ENCODE measurements at regions not wholly inside any gene's neighbourhood (a gene's known extent, or its start where the extent isn't known, plus 50 kb on each side); places are given as distances from the start of the nearest gene placed in this dataset.

- Histone ChIP-seq H3K27me3 (ENCODE audit: control insufficient read depth, insufficient read depth, low read length) (no peaks in the 10 kb centered on the region), H3K36me3 (ENCODE audit: control insufficient read depth, insufficient read depth, low read length) (no peaks in the 10 kb centered on the region), H3K4me3 (ENCODE audit: low read depth, low read length) (no peak overlapping the region), H3K9me3 (ENCODE audit: control insufficient read depth, insufficient read depth, low read depth, low read length) (0 out of 2 replicates have a peak, but pooled peaks cover 6% of the 10 kb centered on the region), H3K9ac (ENCODE audit: low read length) (no peak overlapping the region), H3K27ac (ENCODE audit: low read depth, low read length) (no peak overlapping the region), H3K4me1 (ENCODE audit: control insufficient read depth, insufficient read depth, low read length) (no peaks in the 10 kb centered on the region)
These were observed 377.2 kb downstream of the SUCLA2 start for GRCh38 chr13:47623862-47624261.

GRCh38 chr13:47621931-47622330 lies 379.1 kb downstream of the SUCLA2 start:
- Histone ChIP-seq H3K36me3 (ENCODE audit: control insufficient read depth, insufficient read depth, low read length) (no peaks in the 10 kb centered on the region), H3K9me3 (ENCODE audit: control insufficient read depth, insufficient read depth, low read depth, low read length) (peaks cover 17% of the 10 kb centered on the region), H3K27ac (ENCODE audit: low read depth, low read length) (no peak overlapping the region), H3K9ac (ENCODE audit: low read length) (no peak overlapping the region), H3K4me1 (ENCODE audit: control insufficient read depth, insufficient read depth, low read length) (no peaks in the 10 kb centered on the region), H3K4me3 (ENCODE audit: low read depth, low read length) (no peak overlapping the region), H3K27me3 (ENCODE audit: control insufficient read depth, insufficient read depth, low read length) (no peaks in the 10 kb centered on the region)

DNA sequence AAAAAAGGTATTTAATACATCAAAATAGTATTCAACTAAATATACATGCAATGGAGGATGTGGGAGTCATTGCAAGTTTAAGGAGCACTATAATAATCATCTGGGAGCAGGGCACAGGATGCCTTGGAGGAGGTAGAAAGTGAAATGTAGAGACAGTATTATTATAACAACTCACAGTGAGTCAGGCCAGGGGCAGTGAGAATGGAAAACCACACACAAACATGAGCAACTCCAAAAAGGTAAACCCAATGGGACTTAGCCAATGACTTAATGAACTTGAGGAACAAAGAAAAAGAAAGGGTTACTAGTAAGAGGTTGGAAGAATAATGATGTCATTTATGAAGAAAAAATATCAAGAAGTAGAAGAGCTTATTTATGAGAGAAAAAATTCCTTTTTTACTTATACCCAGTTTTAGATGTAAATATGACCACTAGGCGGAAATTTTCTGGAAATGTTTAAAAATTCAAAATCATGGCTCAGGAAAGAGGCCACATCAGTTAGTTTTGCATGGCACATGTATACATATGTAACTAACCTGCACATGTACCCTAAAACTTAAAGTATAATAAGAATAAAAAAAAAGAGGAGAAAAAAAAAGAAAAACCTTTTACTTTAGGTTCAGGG lies 389.3 kb downstream of the SUCLA2 start:
- Histone ChIP-seq H3K27me3 (ENCODE audit: control insufficient read depth, insufficient read depth, low read length) (no peaks in the 10 kb centered on the region), H3K9me3 (ENCODE audit: control insufficient read depth, insufficient read depth, low read depth, low read length) (no peaks in the 10 kb centered on the region), H3K27ac (ENCODE audit: low read depth, low read length) (no peak overlapping the region), H3K4me3 (ENCODE audit: low read depth, low read length) (no peak overlapping the region), H3K36me3 (ENCODE audit: control insufficient read depth, insufficient read depth, low read length) (no peaks in the 10 kb centered on the region), H3K9ac (ENCODE audit: low read length) (no peak overlapping the region), H3K4me1 (ENCODE audit: control insufficient read depth, insufficient read depth, low read length) (no peaks in the 10 kb centered on the region)

DNA sequence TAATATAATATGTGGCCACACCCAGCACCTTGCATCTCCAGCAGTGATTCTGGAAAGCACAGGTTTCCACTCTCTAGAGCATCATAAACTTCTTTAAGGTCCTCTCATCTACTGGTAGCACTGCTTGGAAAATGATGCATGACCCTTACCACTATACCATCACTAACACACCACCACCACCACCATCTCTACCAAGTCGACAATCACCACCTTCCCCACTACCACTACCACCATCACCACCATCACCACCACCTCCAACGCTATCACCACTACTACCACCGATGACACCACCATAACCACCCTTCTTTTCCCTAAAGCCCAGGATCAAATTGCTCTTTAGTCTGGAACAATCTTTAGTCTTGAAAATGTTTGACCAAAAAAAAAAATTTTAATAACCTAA lies 390.4 kb downstream of the SUCLA2 start:
- no peaks in the 10 kb centered on the region for H3K9me3 ChIP-seq (ENCODE audit: control insufficient read depth, insufficient read depth, low read depth, low read length)
- H3K4me1 ChIP-seq (ENCODE audit: control insufficient read depth, insufficient read depth, low read length): no peaks in the 10 kb centered on the region
- H3K9ac ChIP-seq (ENCODE audit: low read length): no peak overlapping the region
- no peaks in the 10 kb centered on the region for H3K36me3 ChIP-seq (ENCODE audit: control insufficient read depth, insufficient read depth, low read length)
- no peak overlapping the region for H3K27ac ChIP-seq (ENCODE audit: low read depth, low read length)
- H3K27me3 ChIP-seq (ENCODE audit: control insufficient read depth, insufficient read depth, low read length): no peaks in the 10 kb centered on the region
- no peak overlapping the region for H3K4me3 ChIP-seq (ENCODE audit: low read depth, low read length)

- H3K9me3 ChIP-seq (ENCODE audit: control insufficient read depth, insufficient read depth, low read depth, low read length): no peaks in the 10 kb centered on the region
- no peak overlapping the region for H3K9ac ChIP-seq (ENCODE audit: low read length)
- no peak overlapping the region for H3K4me3 ChIP-seq (ENCODE audit: low read depth, low read length)
- H3K36me3 ChIP-seq (ENCODE audit: control insufficient read depth, insufficient read depth, low read length): no peaks in the 10 kb centered on the region
- no peaks in the 10 kb centered on the region for H3K27me3 ChIP-seq (ENCODE audit: control insufficient read depth, insufficient read depth, low read length)
- H3K27ac ChIP-seq (ENCODE audit: low read depth, low read length): no peak overlapping the region
- no peaks in the 10 kb centered on the region for H3K4me1 ChIP-seq (ENCODE audit: control insufficient read depth, insufficient read depth, low read length)
These were observed 397.7 kb downstream of the SUCLA2 start for GRCh38 chr13:47603365-47603764.

GRCh38 chr13:47598340-47598911 lies 402.6 kb downstream of the SUCLA2 start:
- H3K27ac ChIP-seq (ENCODE audit: low read depth, low read length): no peak overlapping the region
- H3K4me1 ChIP-seq (ENCODE audit: control insufficient read depth, insufficient read depth, low read length): no peaks in the 10 kb centered on the region
- H3K9ac ChIP-seq (ENCODE audit: low read length): no peak overlapping the region
- H3K36me3 ChIP-seq (ENCODE audit: control insufficient read depth, insufficient read depth, low read length): no peaks in the 10 kb centered on the region
- no peak overlapping the region for H3K4me3 ChIP-seq (ENCODE audit: low read depth, low read length)
- peaks cover 9% of the 10 kb centered on the region; the same call in 1 of the 2 replicates for H3K9me3 ChIP-seq (ENCODE audit: control insufficient read depth, insufficient read depth, low read depth, low read length)
- H3K27me3 ChIP-seq (ENCODE audit: control insufficient read depth, insufficient read depth, low read length): no peaks in the 10 kb centered on the region

DNA sequence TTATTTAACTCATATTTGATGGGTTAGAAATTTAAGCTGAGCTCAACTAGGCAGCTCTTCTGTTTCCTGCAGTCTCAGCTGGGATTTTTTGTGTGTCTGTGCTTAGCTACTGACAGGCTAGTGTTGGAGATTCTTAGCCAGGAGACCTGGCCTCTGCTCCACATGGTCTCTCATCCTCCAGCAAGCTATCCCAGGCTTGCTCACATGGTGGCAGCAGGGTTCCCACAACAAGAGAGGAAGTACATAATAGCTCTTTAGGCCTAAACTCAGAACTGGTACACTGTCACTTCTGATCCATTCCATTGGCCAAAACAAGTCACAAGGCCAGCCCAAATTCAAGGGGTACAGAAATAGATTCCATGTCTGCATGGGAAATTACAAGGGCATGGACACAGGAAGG lies 406.2 kb downstream of the SUCLA2 start:
- Histone ChIP-seq H3K9me3 (ENCODE audit: control insufficient read depth, insufficient read depth, low read depth, low read length) (peaks cover 13% of the 10 kb centered on the region), H3K27ac (ENCODE audit: low read depth, low read length) (no peak overlapping the region), H3K9ac (ENCODE audit: low read length) (no peak overlapping the region), H3K4me3 (ENCODE audit: low read depth, low read length) (no peak overlapping the region), H3K4me1 (ENCODE audit: control insufficient read depth, insufficient read depth, low read length) (no peaks in the 10 kb centered on the region), H3K36me3 (ENCODE audit: control insufficient read depth, insufficient read depth, low read length) (no peaks in the 10 kb centered on the region), H3K27me3 (ENCODE audit: control insufficient read depth, insufficient read depth, low read length) (no peaks in the 10 kb centered on the region)

- Histone ChIP-seq H3K27me3 (ENCODE audit: control insufficient read depth, insufficient read depth, low read length) (no peaks in the 10 kb centered on the region), H3K4me1 (ENCODE audit: control insufficient read depth, insufficient read depth, low read length) (no peaks in the 10 kb centered on the region), H3K36me3 (ENCODE audit: control insufficient read depth, insufficient read depth, low read length) (no peaks in the 10 kb centered on the region), H3K9me3 (ENCODE audit: control insufficient read depth, insufficient read depth, low read depth, low read length) (peaks cover 13% of the 10 kb centered on the region), H3K9ac (ENCODE audit: low read length) (no peak overlapping the region), H3K4me3 (ENCODE audit: low read depth, low read length) (no peak overlapping the region), H3K27ac (ENCODE audit: low read depth, low read length) (no peak overlapping the region)
These were observed 408.8 kb downstream of the SUCLA2 start for GRCh38 chr13:47592256-47592655.

DNA sequence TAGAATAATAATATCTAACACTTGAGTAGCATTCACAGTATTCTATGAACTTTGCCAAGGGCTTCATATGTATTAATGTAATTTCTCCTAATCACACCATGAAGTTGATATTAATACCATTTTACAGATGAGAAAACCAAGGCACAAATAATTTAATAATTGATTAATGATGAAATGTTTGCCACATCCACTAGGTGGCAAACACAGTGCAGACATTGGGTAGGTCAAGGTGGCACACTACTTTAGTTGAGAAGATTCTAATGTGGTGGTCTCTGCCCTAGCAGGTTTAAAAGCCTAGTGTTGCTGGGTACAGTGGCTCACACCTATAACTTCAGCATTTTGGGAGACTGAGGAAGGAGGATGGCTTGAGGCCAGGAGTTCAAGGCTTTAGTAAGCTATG lies 412.4 kb downstream of the SUCLA2 start:
- H3K4me1 ChIP-seq (ENCODE audit: control insufficient read depth, insufficient read depth, low read length): no peaks in the 10 kb centered on the region
- no peak overlapping the region for H3K27ac ChIP-seq (ENCODE audit: low read depth, low read length)
- no peak overlapping the region for H3K9ac ChIP-seq (ENCODE audit: low read length)
- peaks cover 8% of the 10 kb centered on the region; the same call in 1 of the 2 replicates for H3K9me3 ChIP-seq (ENCODE audit: control insufficient read depth, insufficient read depth, low read depth, low read length)
- H3K4me3 ChIP-seq (ENCODE audit: low read depth, low read length): no peak overlapping the region
- H3K27me3 ChIP-seq (ENCODE audit: control insufficient read depth, insufficient read depth, low read length): no peaks in the 10 kb centered on the region
- no peaks in the 10 kb centered on the region for H3K36me3 ChIP-seq (ENCODE audit: control insufficient read depth, insufficient read depth, low read length)

DNA sequence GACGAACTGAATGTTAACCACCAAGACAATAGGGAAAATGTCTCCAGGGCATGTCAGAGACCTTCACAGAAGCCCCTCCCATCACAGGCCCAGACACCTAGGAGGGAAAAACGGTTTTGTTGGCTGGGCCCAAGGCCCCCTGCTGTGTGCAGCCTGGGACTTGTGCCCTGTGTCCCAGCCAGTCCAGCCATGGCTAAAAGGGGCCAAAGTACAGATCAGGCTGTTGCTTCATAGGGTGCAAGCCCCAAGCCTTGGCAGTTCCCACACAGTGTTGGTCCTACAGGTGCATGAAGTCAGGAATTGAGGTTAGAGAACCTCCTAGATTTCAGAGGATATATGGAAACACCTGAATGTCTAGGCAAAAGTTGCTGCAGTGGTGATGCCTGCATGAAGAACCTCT lies 428.7 kb downstream of the SUCLA2 start:
- Histone ChIP-seq H3K9me3 (ENCODE audit: control insufficient read depth, insufficient read depth, low read depth, low read length) (peaks cover 56% of the 10 kb centered on the region), H3K4me1 (ENCODE audit: control insufficient read depth, insufficient read depth, low read length) (no peaks in the 10 kb centered on the region), H3K36me3 (ENCODE audit: control insufficient read depth, insufficient read depth, low read length) (no peaks in the 10 kb centered on the region), H3K9ac (ENCODE audit: low read length) (no peak overlapping the region), H3K27me3 (ENCODE audit: control insufficient read depth, insufficient read depth, low read length) (no peaks in the 10 kb centered on the region), H3K4me3 (ENCODE audit: low read depth, low read length) (no peak overlapping the region), H3K27ac (ENCODE audit: low read depth, low read length) (no peak overlapping the region)

DNA sequence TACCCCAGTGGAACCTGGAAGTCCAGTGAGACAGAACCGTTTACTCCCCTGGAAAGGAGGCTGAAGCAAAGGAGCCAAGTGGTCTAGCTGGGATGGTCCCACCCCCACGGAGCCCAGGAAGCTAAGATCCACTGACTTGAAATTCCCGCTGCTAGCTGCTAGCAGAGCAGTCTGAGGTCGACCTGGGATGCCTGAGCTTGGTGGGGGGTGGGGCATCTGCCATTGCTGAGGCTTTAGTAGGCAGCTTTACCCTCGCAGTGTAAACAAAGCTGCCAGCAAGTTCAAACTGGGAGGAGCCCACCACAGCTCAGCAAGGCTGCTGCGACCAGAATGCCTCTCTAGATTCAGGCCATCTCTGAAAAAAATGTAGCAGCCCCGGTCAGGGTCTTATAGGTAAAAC lies 437.0 kb downstream of the SUCLA2 start:
- Histone ChIP-seq H3K9ac (ENCODE audit: low read length) (no peak overlapping the region), H3K27me3 (ENCODE audit: control insufficient read depth, insufficient read depth, low read length) (no peaks in the 10 kb centered on the region), H3K4me1 (ENCODE audit: control insufficient read depth, insufficient read depth, low read length) (no peaks in the 10 kb centered on the region; the same call in 1 of the 2 replicates), H3K9me3 (ENCODE audit: control insufficient read depth, insufficient read depth, low read depth, low read length) (peaks cover 3% of the 10 kb centered on the region; the same call in 1 of the 2 replicates), H3K4me3 (ENCODE audit: low read depth, low read length) (no peak overlapping the region; the same call in 1 of the 2 replicates), H3K36me3 (ENCODE audit: control insufficient read depth, insufficient read depth, low read length) (no peaks in the 10 kb centered on the region), H3K27ac (ENCODE audit: low read depth, low read length) (no peak overlapping the region)

Data from HUES6 (cell line).